Trophoblast cell (in vitro differentiated cells and primary cell): ENCODE measurements at regions not wholly inside any gene's neighbourhood (a gene's known extent, or its start where the extent isn't known, plus 50 kb on each side); places are given as distances from the start of the nearest gene placed in this dataset.

Experiments
- DNase-seq, 2 donors: peaks; one replicate each; pipeline ENCODE4 v3.0.0-alpha.2; 2016
- H2AFZ ChIP-seq: 2 replicates; pipeline ENCODE4 v1.6.1; 2013; ENCODE audit warnings: low read length, moderate library complexity, mild to moderate bottlenecking; ENCODE audit not compliant: insufficient read depth, poor library complexity
- H2AK5ac ChIP-seq: 2 replicates; pipeline ENCODE4 v1.6.1; 2013; ENCODE audit warnings: mild to moderate bottlenecking, low read length
- H2BK120ac ChIP-seq: 2 replicates; pipeline ENCODE4 v1.6.1; 2013; ENCODE audit warnings: low read length, mild to moderate bottlenecking, moderate library complexity; ENCODE audit not compliant: insufficient read depth, poor library complexity
- H2BK12ac ChIP-seq: 2 replicates; pipeline ENCODE4 v1.6.1; 2013; ENCODE audit warnings: mild to moderate bottlenecking, low read length, moderate library complexity
- H2BK5ac ChIP-seq: 2 replicates; pipeline ENCODE4 v1.6.1; 2013; ENCODE audit warnings: low read length, low read depth, moderate library complexity, mild to moderate bottlenecking; ENCODE audit not compliant: poor library complexity
- H3K14ac ChIP-seq: 2 replicates; pipeline ENCODE4 v1.6.1; 2013; ENCODE audit warnings: mild to moderate bottlenecking, low read length
- H3K18ac ChIP-seq: 2 replicates; pipeline ENCODE4 v1.6.1; 2013; ENCODE audit warnings: mild to moderate bottlenecking, low read length
- H3K23ac ChIP-seq: 2 replicates; pipeline ENCODE4 v1.6.1; 2013; ENCODE audit warnings: low read length
- H3K27ac ChIP-seq: 2 replicates; pipeline ENCODE4 v1.5.1; 2013; ENCODE audit warnings: low read depth, mild to moderate bottlenecking, inconsistent platforms, low read length, moderate library complexity
- H3K27me3 ChIP-seq: 2 replicates; pipeline ENCODE4 v1.6.1; 2013; ENCODE audit warnings: inconsistent platforms, mild to moderate bottlenecking, low read length, moderate library complexity; ENCODE audit not compliant: insufficient read depth
- H3K36me3 ChIP-seq, 2 experiments: 1 replicate in 1 of 2; 2 replicates in 1 of 2; pipeline ENCODE4 v1.6.1; 2013; ENCODE audit warnings: low read length in 2 of 2, mild to moderate bottlenecking in 2 of 2, moderate library complexity in 1 of 2; ENCODE audit not compliant: insufficient read depth in 2 of 2, control insufficient read depth in 1 of 2
- H3K4ac ChIP-seq: 2 replicates; pipeline ENCODE4 v1.6.1; 2013; ENCODE audit warnings: low read depth, mild to moderate bottlenecking, low read length, moderate library complexity
- H3K4me1 ChIP-seq, 2 experiments: 1 replicate in 1 of 2; 2 replicates in 1 of 2; pipeline ENCODE4 v1.6.1; 2013; ENCODE audit warnings: low read length in 2 of 2, mild to moderate bottlenecking in 2 of 2, moderate library complexity in 1 of 2; ENCODE audit not compliant: insufficient read depth in 2 of 2, control insufficient read depth in 1 of 2
- H3K4me2 ChIP-seq: 2 replicates; pipeline ENCODE4 v1.6.1; 2013; ENCODE audit warnings: inconsistent platforms, mild to moderate bottlenecking, low read length, moderate library complexity
- H3K4me3 ChIP-seq: 2 replicates; pipeline ENCODE4 v1.5.1; 2013; ENCODE audit warnings: mild to moderate bottlenecking, low read depth, low read length, inconsistent platforms
- H3K79me1 ChIP-seq: one replicate; pipeline ENCODE4 v1.6.1; 2013; ENCODE audit warnings: low read length
- H3K79me2 ChIP-seq: 2 replicates; pipeline ENCODE4 v1.6.1; 2013; ENCODE audit warnings: low read length, mild to moderate bottlenecking; ENCODE audit not compliant: control insufficient read depth, insufficient read depth, poor library complexity
- H3K9ac ChIP-seq: 2 replicates; pipeline ENCODE4 v1.6.1; 2013; ENCODE audit warnings: mild to moderate bottlenecking, low read length
- H3K9me3 ChIP-seq: 2 replicates; pipeline ENCODE4 v1.6.1; 2013; ENCODE audit warnings: low read depth, mild to moderate bottlenecking, control low read depth, inconsistent platforms, low read length; ENCODE audit not compliant: insufficient read depth
- H4K12ac ChIP-seq: 2 replicates; pipeline ENCODE4 v1.6.1; 2013; ENCODE audit warnings: low read depth, mild to moderate bottlenecking, low read length, moderate library complexity
- H4K8ac ChIP-seq: 2 replicates; pipeline ENCODE4 v1.6.1; 2013; ENCODE audit warnings: low read depth, mild to moderate bottlenecking, low read length, moderate library complexity
- H4K91ac ChIP-seq: one replicate; pipeline ENCODE4 v1.6.1; 2013; ENCODE audit warnings: low read depth, mild to moderate bottlenecking, low read length, moderate library complexity
- WGBS: extraction: QIAGEN DNeasy Blood & Tissue Kit; methylation state at CpG from one replicate; pipeline ENCODE4 v1.1.7; 2013; ENCODE audit warnings: missing lambda C conversion rate; ENCODE audit not compliant: insufficient read length, insufficient coverage; ENCODE audit errors: extremely low coverage; 5-methylcytosine and 5-hydroxymethylcytosine counted together

DNA sequence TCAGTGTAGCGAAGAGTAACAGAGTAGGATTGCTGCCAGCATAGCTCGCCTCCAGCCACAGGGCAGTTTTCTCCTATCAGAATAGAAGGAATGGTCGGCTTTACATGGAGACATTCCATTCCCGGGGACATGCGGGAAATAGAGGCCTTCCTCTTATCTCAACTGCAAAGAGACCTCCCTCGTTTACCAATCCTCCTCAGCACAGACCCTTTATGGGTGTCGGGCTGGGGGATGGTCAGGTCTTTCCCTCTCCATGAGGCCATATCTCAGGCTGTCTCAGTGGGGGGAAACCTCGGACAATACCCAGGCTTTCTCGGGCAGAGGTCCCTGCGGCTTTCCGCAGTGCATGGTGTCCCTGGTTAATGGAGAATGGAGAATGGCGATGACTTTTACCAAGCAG is 285.0 kb downstream of the ASMT start:
- Histone ChIP-seq H2AK5ac (no peak overlapping the region), H3K9ac (no peak overlapping the region), H2AFZ (no peak overlapping the region), H4K8ac (no peak overlapping the region), H2BK12ac (no peak overlapping the region), H3K79me2 (no peaks in the 10 kb centered on the region), H3K23ac (no peak overlapping the region), H3K4me2 (no peak overlapping the region), H2BK5ac (no peak overlapping the region), H4K91ac (no peak overlapping the region), H3K79me1 (no peaks in the 10 kb centered on the region), H3K27me3 (no peaks in the 10 kb centered on the region), H3K18ac (no peak overlapping the region), H3K14ac (no peak overlapping the region), H3K4me3 (no peak overlapping the region), H2BK120ac (no peak overlapping the region), H3K9me3 (no peaks in the 10 kb centered on the region), H4K12ac (no peak overlapping the region), H3K27ac (no peak overlapping the region), H3K4ac (no peak overlapping the region), H3K36me3 (no peaks in the 10 kb centered on the region), H3K4me1 (no peaks in the 10 kb centered on the region)
- no CpG with 5 or more reads among the region's 12 CpGs for WGBS
- peak in 1 of 2 donors; percentile 6 for DNase-seq

DNA sequence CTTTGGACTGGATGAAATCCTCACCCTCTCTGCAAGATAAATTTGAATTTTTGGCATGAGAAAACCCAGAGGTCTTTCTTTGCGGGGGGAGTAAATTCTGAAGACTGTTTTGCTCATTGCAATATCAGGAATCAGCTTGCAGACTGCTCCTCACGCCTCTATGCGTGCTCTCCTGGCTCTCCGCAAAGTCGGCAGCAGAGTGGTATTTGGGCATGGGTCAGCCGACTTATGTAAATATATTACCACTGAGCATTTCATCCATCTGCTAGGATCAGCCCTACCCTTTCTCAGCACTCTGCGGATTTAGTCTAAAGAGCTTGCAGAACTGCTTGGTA is 288.0 kb downstream of the ASMT start:
- H2BK120ac ChIP-seq, result no peak overlapping the region
- H3K9me3 ChIP-seq, result peaks cover 2% of the 10 kb centered on the region
- no peaks in the 10 kb centered on the region for H3K27me3 ChIP-seq
- H2BK12ac ChIP-seq, result no peak overlapping the region
- H3K79me1 ChIP-seq, result no peaks in the 10 kb centered on the region
- no peak overlapping the region for H3K4me3 ChIP-seq
- H3K18ac ChIP-seq, result no peak overlapping the region
- no CpG with 5 or more reads among the region's 7 CpGs for WGBS
- H3K4me1 ChIP-seq, result no peaks in the 10 kb centered on the region
- H4K8ac ChIP-seq, result no peak overlapping the region
- no peaks in the 10 kb centered on the region for H3K36me3 ChIP-seq
- DNase-seq, result no peak
- no peak overlapping the region for H2AFZ ChIP-seq
- no peak overlapping the region for H3K23ac ChIP-seq
- H3K4me2 ChIP-seq, result no peak overlapping the region
- H4K12ac ChIP-seq, result no peak overlapping the region
- H3K27ac ChIP-seq, result no peak overlapping the region
- H4K91ac ChIP-seq, result no peak overlapping the region
- no peak overlapping the region for H2BK5ac ChIP-seq
- no peak overlapping the region for H3K14ac ChIP-seq
- no peaks in the 10 kb centered on the region for H3K79me2 ChIP-seq
- H2AK5ac ChIP-seq, result no peak overlapping the region
- H3K4ac ChIP-seq, result no peak overlapping the region
- H3K9ac ChIP-seq, result no peak overlapping the region

DNA sequence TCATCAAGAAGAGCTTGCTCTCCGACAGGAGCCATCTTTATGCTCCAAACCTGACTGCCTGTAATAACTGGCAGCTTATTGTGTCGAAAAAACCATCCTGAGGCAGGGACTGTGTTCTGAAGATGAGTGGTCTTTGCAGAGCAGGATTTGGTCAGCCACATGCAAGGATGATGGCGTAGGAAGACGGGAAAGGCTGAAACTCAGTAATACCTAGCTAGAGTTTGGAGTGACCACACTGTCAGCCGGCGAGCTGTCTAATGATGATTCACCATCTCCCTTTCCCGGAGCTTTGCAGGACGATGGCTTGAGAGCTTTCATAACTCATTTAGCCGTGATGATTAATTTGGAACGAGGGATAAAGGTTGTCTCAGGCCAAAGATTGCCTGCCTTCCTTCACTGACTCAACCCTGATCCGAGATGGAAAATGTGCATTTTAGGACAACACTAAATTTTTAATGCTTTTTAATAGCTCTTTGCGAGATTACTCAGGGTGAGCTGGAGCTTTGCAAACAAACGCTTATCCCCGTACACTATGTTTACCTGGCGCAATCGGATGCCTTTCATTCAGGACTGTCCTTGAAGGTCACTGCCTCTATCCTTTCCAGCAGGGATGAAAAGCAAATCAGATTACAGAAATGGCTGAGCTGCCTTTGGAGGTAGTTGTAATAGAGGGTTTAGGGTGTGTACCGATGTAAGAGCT is 288.5 kb downstream of the ASMT start:
- Histone ChIP-seq H3K27me3 (no peaks in the 10 kb centered on the region), H2BK12ac (no peak overlapping the region), H3K79me2 (no peaks in the 10 kb centered on the region), H2BK120ac (no peak overlapping the region), H2BK5ac (no peak overlapping the region), H3K4me3 (no peak overlapping the region), H3K79me1 (no peaks in the 10 kb centered on the region), H3K9me3 (peaks cover 2% of the 10 kb centered on the region), H3K36me3 (no peaks in the 10 kb centered on the region), H3K4me1 (no peaks in the 10 kb centered on the region), H3K18ac (no peak overlapping the region), H2AK5ac (no peak overlapping the region), H2AFZ (no peak overlapping the region), H3K4me2 (no peak overlapping the region), H4K91ac (no peak overlapping the region), H3K9ac (no peak overlapping the region), H3K23ac (no peak overlapping the region), H3K4ac (no peak overlapping the region), H4K8ac (no peak overlapping the region), H3K14ac (no peak overlapping the region), H4K12ac (no peak overlapping the region), H3K27ac (no peak overlapping the region)
- WGBS, result no CpG with 5 or more reads among the region's 17 CpGs
- DNase-seq, result no peak

DNA sequence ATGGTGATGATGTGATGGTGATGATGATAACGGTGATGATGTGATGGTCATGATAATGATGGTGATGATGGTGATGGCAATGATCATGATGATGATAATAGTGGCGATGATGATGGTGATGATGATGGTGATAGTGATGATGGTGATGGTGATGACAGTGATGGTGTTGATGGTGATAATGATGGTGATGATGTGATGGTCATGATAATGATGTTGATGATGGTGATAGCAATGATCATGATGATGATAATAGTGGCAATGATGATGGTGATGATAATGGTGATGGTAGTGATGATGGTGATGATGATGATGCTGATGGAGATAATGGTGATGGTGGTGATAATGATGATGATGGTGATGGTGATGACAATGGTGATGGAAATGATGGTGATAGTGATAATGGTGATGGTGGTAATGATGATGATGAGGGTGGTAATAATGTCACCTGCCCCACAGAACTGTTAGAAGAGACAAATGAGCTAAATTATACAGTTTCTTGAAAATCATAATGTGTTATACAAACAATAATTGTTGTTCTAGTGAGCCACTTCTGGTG is 289.9 kb downstream of the ASMT start:
- no peak overlapping the region for H4K91ac ChIP-seq
- no peak overlapping the region for H4K12ac ChIP-seq
- H3K36me3 ChIP-seq, result no peaks in the 10 kb centered on the region
- no peak overlapping the region for H3K23ac ChIP-seq
- no peak overlapping the region for H3K14ac ChIP-seq
- H2BK120ac ChIP-seq, result no peak overlapping the region
- DNase-seq, result no peak
- no peaks in the 10 kb centered on the region for H3K79me1 ChIP-seq
- no CpG with 5 or more reads among the region's 2 CpGs for WGBS
- no peak overlapping the region for H4K8ac ChIP-seq
- H3K27ac ChIP-seq, result no peak overlapping the region
- H2AFZ ChIP-seq, result no peak overlapping the region
- H2AK5ac ChIP-seq, result no peak overlapping the region
- no peak overlapping the region for H3K9ac ChIP-seq
- no peaks in the 10 kb centered on the region for H3K79me2 ChIP-seq
- no peak overlapping the region for H2BK12ac ChIP-seq
- no peak overlapping the region for H3K4me2 ChIP-seq
- H3K27me3 ChIP-seq, result no peaks in the 10 kb centered on the region
- no peak overlapping the region for H3K4me3 ChIP-seq
- H3K9me3 ChIP-seq, result peaks cover 2% of the 10 kb centered on the region
- no peak overlapping the region for H3K18ac ChIP-seq
- H3K4ac ChIP-seq, result no peak overlapping the region
- H3K4me1 ChIP-seq, result no peaks in the 10 kb centered on the region
- no peak overlapping the region for H2BK5ac ChIP-seq
